GM21526 (cell line): ENCODE measurements at regions not wholly inside any gene's neighbourhood (a gene's known extent, or its start where the extent isn't known, plus 50 kb on each side); places are given as distances from the start of the nearest gene placed in this dataset.
"Not testable (repeated sequence)": the region's sequence is repeated elsewhere in the genome, so short reads cannot be mapped to it uniquely, and the experiment has no call there.

Source experiments
- ATAC-seq: cut with Tn5 transposase; IDR thresholded peaks from one replicate; pipeline ENCODE4 v1.9.1; 2021; ENCODE audit warnings: moderate library complexity; ENCODE audit not compliant: unreplicated experiment, low FRiP score

GRCh38 chr12:92062539-92063493 is 82.8 kb downstream of the BTG1 start:
- no peak for ATAC-seq

- no peak for ATAC-seq
These were observed 84.6 kb downstream of the BTG1 start for GRCh38 chr12:92061061-92061460.

DNA sequence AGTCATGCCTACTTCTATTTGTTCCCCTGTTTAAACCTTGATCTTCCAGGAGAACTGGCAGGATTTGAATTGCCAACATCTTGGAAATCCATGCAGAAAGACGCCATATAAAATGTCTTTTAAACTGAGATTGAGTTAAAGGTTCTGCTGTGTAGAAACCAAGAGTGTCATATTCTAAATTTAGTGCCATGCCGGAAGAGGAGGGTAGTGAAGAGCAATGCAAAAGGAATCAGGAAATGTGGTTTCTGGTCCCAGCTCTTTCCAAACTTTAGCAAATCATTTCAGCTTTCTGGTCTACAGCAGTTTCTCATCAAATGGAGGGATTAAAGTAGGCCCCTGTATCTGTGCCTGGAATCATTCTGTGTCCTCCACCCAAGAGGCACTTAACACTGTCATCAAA is 85.7 kb downstream of the BTG1 start:
- no peak for ATAC-seq

- ATAC-seq, result no peak
These were observed 87.0 kb downstream of the BTG1 start for GRCh38 chr12:92058664-92059063.

GRCh38 chr12:92056756-92057155 is 88.9 kb downstream of the BTG1 start:
- not testable (repeated sequence) for ATAC-seq

DNA sequence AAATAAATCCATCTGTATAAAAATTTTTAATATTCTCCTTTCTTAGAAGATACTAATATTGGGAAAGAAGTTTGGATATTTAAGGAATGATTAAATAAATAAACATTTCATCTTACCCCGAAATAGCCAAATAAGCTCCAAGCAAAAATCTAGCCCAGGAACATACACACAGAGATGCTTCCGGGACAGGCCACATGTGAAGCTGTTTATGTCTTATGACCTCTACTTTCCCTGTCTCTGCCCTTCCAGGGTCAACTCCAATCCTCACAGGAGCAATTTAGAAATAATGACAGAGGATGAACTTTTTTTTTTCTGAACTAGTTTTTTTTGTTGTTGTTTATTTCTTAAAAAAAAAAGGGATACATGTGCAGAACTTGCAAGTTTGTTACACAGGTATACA is 89.4 kb downstream of the BTG1 start:
- ATAC-seq, result no peak

DNA sequence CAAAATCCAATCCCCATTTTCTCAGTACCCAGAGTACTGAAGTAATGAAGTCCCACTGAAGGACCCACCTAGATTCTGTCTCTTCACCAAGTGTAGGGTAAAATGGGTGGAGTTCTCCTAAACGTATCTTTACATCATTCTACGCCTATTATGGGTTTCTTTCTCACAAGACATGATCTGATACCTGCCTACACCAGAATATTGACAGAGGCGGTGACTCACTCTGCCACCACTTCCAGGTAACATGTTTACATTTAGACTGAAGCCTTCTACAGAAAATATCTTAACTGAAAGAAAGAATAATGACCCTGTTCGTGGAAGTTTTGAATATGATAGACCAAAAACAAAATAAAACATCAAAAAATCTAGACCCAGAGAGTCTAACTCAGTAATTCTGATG is 89.8 kb downstream of the BTG1 start:
- no peak for ATAC-seq

- no peak for ATAC-seq
These were observed 94.2 kb downstream of the BTG1 start for GRCh38 chr12:92051441-92051840.

DNA sequence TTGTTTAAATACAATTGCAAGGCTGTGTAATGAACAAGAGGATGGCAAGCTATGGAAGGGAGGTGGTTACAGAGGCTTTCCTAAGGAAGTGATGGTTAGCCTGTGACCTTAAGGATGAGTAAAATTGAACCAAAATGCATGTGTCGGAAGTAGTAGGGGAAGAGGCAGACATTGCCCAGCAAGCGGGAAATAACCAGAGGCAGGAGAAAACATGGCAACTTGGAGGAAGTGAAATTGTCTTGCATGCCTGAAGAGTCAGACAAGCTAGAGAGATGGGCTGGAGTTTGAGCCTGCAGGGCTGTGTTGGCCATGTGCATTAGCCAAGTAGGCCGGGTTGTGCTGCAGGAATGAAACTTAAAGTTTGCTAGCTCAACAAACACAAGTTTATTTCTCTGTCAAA is 96.2 kb downstream of the BTG1 start:
- no peak for ATAC-seq

DNA sequence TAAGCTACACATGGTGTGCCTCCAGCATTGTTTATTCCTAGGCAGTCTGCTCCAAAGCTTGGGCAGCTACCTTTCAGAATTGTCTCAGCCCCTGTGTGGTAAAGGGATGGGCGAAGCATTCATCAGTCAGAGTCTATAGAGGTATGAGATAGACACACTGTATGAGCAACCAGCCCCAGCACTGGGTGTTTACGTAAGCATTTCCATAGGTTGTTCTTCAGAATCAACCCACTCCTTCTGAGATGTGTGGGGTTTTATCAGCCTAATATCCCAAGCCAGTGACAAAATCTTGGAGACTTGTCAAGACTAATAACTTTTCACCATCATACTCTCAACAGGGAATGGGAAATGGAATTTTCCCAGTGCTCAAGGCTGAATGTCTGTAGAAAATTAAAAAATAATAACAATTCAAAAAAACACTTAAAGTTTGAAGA is 98.2 kb downstream of the BTG1 start:
- no peak for ATAC-seq

DNA sequence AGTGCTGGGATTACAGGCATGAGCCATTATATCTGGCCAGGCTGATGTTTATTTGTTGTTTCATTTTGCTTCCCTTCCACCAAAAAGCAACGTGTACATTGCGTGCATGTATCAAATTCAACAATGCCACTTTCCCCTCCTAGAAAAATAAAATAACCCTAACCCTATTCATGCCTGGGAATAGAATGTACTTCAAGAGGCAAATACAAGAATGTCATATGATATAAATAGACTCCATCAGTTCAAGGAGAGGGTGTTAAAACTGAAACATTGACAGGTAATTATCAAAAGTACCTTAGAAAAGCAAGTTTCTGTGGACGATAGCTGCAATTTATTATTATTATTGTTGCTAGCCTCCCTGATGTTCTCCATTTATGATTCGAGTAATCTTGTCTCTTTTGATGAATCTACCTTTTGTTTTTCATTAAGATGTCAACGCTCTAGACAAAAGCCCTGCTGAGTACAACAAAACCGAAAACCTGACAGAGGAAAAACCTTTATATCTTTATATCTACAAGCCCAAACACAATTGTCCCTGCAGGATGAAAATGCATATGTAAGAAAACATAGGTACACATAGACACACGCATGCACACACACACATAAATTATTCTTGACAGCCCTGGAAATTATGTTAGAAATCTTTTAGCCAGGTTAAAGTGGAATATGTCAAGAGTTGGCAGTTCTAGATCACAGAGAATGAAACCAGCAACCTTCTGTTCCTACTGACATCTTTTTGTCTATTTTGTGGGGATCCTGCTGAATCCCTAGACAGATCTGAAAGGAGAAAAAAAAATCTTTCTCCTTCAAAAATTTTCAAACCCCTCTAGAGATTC is 98.9 kb downstream of the BTG1 start:
- no peak for ATAC-seq

DNA sequence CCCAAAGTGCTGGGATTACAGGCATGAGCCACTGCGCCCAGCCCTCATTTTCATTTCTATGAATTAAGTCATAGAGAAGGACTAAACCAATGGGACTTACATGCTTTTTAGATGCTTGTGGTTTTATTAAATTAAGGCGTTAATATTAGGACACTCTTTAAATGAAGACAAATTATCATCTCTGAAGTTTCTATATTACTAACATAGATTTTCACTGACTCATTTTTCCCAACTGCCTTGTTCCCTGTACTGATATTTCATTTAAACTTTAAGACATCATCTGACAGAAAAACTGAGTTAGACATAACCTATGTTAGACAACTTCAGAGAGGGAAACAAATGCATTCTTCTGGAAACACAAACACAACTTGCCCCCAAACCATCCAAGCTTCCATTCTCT is 99.8 kb downstream of the BTG1 start:
- ATAC-seq, result no peak

GRCh38 chr12:92044435-92044834 is 101.2 kb downstream of the BTG1 start:
- no peak for ATAC-seq

DNA sequence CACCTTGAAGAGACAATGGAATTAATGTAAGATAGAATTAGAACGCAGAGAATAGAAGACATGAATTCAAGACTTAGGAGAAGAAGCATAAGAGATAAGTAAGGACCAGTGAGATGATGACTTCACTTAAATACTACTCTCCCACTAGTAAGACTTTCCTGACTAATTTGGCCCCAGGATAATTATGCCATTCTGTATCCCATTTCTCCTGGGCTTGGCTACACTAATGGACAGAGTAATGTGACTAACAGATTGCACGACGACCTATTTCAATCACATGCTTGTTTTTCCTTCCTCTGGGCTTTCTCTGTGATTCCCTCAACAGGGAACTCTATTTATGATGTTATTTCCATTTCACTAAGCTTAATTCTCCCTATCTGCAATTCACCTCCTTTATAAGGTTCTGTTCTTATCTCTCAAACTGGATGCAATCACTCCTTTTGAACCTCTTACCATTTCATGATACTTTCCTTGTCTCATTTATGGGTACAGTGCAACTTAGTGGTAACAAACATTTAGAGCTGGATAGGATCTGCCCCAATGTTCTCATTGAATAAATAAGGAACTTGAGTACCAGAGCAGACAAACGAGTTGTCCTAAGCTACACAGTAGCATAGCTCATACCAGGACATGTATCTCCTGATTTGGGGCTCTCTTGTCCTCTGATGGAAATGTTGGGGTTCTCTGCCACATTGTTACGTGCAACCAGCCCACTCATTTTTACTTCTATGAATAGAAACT is 102.7 kb downstream of the BTG1 start:
- no peak for ATAC-seq

DNA sequence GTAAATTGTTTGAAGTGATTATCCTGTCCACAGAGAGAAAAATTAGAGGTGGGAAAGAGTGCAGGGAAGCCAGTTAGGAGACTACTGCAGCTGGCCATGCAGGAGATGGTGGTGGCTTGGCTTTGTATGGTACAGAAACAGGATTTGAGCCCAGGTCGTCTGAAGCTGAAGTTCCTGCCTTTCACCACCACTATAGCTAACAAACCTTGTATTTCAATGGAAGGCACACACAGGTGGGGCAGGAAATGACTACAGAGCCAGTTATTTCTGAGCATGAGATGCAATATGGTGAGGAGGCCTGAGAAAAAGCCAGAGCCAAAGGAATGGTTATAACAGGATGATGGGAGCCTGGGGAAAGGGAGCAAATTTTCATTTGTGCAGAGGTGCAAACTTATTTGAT is 103.9 kb downstream of the BTG1 start:
- no peak for ATAC-seq

DNA sequence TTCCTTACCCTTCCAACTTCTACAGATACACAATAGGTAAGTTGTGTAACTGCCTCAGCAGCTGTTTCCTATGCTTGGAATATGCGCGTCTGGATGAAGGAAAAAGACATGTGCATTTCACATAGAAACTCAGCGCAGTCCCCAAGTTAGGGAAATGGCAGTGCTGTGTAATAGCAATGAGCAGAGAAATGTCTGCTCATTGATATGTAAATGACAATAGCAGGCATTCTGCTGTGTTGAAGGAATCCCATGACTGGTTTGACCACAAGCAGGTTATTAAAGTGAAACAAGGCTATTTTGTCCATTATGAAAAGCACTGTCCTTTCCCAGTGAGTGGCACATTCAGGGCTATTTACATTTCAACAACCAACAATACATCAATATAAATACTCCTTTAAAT is 106.6 kb downstream of the BTG1 start:
- ATAC-seq, result no peak

DNA sequence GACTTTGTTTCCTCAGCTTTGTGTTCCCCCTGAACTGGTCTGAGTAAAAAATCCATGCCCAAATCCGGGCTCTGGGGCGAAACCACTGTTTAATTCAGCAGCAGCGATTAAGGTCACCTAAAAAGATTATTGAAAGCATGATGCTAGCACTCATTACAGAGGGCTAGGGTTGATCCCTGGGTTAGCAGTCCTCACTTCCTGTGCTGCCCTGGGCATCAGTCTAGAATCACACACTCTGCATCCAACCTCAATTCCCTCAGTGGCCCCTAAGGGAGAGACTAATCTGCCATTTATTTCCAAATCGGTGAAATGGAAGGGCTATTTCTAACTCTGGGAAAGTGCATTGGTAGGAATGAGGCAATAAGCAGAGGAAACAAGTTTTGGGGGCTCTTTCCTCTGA is 107.2 kb downstream of the BTG1 start:
- no peak for ATAC-seq

GRCh38 chr12:92036771-92037453 is 108.7 kb downstream of the BTG1 start:
- no peak for ATAC-seq

DNA sequence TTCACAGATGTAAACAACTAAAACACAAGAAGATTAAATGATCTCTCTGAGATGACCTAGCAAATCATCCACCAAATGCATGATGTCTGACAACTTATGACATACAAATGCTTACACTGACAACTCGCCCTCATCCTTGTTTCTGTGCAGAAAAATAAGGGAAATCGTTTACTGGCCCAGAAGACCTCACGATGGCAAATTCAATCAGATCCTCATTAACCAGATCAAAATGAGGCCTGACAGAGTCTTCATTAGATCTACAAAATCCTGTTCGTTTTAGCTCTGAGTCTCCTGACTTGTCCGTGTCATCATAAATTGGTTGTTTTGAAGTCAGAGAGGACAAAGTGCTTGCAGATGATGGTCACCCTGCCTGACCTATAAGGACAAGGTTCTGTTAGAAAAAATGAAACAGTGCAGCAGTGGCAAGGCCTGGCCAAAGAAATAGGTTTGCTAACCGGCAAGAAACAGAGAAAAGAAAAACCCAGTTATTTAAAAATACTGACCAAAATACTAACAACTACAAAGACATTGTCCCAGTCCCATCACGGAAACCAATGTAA is 109.5 kb downstream of the BTG1 start:
- ATAC-seq, result no peak

- ATAC-seq, result no peak
These were observed 110.2 kb downstream of the BTG1 start for GRCh38 chr12:92035477-92035876.
